HG03378 (cell line): ENCODE measurements at regions not wholly inside any gene's neighbourhood (a gene's known extent, or its start where the extent isn't known, plus 50 kb on each side); places are given as distances from the start of the nearest gene placed in this dataset.
"Not testable (repeated sequence)": the region's sequence is repeated elsewhere in the genome, so short reads cannot be mapped to it uniquely, and the experiment has no call there.

Source experiments
- ATAC-seq: cut with Tn5 transposase; IDR thresholded peaks from one replicate; pipeline ENCODE4 v1.9.1; 2021; ENCODE audit warnings: mild to moderate bottlenecking, moderate library complexity; ENCODE audit not compliant: unreplicated experiment

GRCh38 chr3:165521131-165521871 lies 315.9 kb downstream of the BCHE start:
- ATAC-seq = no peak

DNA sequence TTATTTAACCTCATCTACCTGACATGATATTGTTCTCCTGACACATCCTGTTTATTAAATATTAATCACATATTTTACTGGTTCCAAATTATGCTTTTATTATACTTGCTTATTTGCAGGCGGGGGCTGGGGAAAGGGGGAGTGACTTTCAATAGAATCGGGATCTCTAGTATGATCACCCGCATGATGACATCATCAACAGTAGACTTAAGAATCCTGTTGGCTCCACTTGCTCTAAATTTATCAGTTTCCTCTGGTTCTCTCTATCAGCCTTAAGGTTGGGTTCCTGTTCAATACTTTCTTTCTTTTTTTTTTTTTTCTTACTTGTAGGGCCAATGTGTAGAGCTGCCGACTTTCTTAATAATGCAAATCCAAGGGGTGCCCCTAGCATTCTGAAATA lies 317.5 kb downstream of the BCHE start:
- no peak for ATAC-seq

GRCh38 chr3:165518346-165518745 lies 318.9 kb downstream of the BCHE start:
- no peak for ATAC-seq

GRCh38 chr3:165513715-165514701 lies 317.8 kb upstream of the SLITRK3 start:
- no peak for ATAC-seq

- no peak for ATAC-seq
These were observed 311.4 kb upstream of the SLITRK3 start for GRCh38 chr3:165507576-165507975.

DNA sequence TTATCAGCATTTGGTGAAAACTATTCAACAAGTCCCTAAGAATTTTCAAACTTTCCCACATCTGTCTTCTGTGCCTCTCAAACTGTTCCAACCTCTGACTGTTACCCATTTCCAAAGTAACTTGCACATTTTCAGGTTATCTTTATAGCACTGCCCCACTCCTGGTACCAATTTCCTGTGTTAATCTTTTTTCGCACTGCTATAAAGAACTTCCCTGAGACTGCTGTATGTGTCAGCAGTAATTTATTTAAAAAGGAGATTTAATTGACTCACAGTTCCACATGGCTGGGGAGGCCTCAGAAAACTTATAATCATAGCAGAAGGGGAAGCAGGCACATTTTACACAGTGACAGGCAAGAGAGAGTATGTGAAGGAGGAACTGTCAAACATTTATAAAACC lies 310.9 kb upstream of the SLITRK3 start:
- no peak for ATAC-seq

DNA sequence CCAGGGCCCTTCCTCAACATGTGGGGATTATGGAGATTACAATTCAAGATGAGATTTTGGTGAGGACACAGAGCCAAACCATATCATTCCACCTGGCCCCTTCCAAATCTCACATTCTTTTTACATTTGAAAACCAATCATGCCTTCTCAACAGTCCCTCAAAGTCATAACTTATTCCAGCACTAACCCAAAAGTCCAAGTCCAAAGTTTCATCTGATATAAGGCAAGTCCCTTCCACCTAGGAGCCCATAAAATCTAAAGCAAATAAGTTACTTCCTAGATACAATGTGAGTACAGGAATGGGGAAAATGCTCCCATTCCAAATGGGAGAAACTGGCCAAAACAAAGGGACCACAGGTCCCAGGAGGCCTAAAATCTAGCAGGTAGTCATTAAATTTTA lies 309.5 kb upstream of the SLITRK3 start:
- no peak for ATAC-seq

GRCh38 chr3:165504554-165504953 lies 308.4 kb upstream of the SLITRK3 start:
- ATAC-seq = no peak

- ATAC-seq = no peak
These were observed 307.6 kb upstream of the SLITRK3 start for GRCh38 chr3:165503825-165504224.

DNA sequence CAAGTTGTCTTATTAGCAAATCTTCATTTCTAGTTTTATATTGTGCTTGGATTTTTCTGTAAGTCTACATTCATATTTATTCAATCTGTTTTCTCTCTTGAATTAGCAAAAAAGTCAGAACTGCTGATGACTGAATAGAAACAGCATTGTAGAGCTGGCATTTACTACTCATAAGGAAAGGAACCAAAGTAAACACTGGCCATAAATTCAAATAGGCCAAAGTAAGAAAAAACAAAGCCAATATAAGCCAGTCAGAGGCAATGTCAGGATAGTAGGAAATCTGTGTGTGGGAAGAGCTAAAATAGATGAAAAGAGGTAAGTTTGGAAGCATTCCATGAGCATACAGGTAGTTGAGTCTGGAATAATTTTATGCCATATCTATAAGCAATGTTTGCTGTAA lies 307.2 kb upstream of the SLITRK3 start:
- ATAC-seq = no peak

DNA sequence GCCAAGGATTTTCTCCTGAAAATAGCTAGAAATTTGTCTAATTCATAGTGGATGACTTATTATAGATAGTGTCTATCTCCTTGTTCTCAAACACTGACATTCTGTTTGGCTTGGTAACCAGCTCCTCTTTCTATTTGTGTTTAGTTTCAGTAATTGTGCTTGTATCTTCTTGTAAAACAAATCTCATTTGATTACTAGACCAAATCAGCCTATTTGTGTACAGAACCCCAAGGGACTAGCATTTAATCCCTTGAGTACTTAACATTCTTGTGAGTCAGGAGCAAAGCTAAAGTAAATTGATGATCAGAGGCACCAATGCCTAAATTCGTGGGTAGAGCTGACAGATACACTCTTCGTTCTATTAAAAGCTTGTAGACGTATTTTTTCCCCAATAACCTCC lies 306.5 kb upstream of the SLITRK3 start:
- ATAC-seq = no peak

- ATAC-seq = not testable (repeated sequence)
These were observed 302.6 kb upstream of the SLITRK3 start for GRCh38 chr3:165498742-165499141.

DNA sequence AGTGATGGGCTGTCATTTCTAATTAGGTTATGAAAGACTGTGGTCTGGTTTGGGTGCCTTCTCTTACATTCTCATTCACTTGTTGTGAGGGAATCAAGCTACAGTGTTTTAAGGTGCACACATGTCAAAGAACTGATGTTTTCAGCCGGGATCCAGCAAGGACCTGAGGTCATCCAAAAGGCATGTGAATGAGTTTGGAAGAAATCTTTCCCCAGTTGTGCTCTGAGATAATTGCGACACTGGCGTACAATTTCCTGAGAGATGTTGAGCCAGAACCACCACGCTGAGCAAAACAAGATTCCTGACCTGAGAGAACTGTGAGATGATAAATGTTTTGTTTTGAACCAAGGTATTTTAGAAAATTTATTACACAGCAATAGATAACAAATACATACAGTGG lies 295.3 kb upstream of the SLITRK3 start:
- no peak for ATAC-seq

GRCh38 chr3:165476399-165477060 lies 280.3 kb upstream of the SLITRK3 start:
- no peak for ATAC-seq

DNA sequence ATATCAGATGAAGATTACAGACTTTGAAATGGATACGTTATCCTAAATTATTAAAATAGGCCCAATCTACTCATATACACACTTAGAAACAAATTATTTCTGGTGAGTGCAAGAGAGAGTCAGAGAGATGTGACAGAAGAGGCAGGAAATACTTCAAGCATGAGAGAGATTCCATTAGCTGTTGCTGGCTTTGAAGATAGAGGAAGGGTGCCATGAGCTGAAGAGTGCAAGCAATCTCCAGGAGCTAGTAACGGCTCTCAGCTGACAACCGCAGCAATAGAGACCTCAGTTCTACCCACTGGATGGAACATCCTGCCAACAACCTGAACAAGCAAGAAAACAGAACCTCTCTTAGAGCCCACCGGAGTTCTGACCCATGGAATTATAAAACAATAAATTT lies 270.7 kb upstream of the SLITRK3 start:
- no peak for ATAC-seq

DNA sequence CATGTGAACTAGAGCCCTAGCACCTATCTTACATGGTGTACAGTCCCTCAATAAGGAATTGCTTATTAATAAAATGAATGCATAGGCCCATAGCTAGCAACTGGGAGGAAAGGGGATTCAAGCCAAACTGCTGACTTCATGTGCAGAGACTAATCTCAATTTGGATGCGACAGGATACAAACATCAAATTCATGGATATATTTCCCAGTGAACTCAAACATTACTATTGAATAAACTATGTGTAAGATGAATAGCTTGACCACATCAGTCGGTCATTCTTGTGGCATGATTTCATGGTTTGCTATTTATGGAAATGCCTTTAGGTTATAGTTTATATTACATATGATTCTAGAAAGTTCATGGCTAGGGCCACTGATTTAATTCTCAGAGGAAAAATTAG lies 268.6 kb upstream of the SLITRK3 start:
- no peak for ATAC-seq

DNA sequence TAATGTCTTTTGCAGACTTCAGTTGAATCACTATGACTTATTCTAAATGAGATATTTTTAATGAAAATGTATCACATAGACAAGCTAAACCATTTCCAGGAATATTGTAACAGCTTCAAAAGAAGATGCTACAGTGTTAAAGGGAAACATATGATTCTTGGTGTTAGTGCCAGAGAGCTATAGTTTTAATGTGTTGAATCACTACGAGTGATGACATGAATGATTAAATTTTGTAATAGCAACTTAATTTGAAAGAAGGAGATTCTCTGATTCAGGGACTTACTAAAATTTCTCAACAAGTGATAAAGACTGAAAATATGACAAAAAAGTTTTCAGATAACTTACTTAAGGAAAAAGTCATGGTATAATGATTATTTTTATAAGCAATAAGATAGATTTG lies 267.3 kb upstream of the SLITRK3 start:
- ATAC-seq = no peak

DNA sequence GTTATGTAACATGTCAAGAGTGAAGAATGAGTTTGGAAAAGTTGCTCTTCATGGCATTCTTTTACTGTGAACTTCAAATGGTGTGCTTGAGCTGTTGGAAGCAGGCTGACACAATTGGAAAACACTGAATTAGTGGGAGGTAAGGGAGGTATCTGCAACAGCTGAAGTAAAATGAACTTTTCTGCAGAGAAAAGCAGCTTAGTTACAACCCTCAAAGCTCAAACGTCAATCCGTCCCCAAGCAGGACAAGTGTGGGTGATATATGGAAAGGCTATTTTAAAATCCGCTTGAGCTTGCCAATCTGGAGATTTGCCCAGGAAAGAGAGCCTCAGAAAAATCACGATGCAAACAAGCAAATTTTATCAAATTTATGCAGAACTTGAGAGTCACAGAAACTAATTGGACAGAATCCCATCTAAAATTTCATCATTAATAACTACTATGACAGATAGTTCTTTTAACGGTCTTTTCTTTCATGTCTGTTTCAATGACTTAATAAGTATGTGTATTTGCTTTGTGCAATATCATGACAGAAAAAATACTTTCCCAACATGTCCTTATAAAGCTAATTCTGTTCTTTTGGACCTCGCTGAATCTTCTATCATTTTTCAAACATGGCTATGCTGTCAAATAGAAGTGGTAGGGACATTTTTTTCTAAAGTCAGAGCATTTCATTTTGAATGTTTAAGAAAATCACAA lies 266.6 kb upstream of the SLITRK3 start:
- no peak for ATAC-seq

DNA sequence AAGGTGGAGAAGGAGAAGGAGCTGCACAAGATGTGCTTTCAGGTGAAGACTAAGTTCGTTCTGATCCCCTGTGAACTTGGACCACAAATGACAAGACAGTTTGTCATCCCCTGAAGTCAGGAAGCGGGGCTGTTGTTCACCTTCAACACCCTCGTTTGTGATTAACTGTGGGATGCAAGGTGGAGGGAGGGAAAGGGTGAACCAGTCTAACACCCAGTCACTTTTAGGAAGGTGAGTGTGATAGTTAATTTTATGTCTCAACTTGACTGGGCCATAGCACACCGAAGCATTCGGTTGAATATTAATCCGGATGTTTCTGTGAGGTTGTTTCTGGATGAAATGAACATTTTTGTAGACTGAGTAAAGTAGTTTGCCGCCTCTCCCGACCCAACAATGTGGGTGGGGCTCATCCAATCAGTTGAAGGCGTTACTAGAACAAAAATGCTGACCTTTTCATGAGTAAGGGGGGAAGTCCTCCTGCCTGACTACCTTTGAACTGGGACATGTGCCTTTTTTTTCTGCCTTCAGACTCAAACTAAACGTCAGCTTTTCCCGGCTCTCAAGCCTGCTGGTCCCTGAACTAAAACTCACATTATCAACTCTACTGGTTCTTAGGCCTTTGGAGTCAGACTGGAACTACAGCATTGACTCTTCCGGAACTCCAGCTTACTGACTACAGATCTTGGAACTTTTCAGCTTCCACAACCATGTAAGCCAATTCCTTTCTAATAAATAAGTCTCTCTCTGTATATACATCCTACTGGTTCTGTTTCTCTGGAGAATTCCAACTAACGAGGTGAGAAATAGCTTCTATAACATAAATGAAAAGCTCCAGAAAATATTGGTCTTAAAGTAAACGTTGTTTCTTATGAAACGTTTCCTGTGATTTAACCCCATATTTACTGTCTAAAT lies 264.0 kb upstream of the SLITRK3 start:
- ATAC-seq = no peak

GRCh38 chr3:165459111-165459510 lies 262.9 kb upstream of the SLITRK3 start:
- ATAC-seq = no peak
